SH-SY5Y (cell line): ENCODE measurements at regions not wholly inside any gene's neighbourhood (a gene's known extent, or its start where the extent isn't known, plus 50 kb on each side); places are given as distances from the start of the nearest gene placed in this dataset.

Experiments
- GATA2 ChIP-seq: IDR thresholded peaks from 2 replicates; pipeline ENCODE4 v1.6.1; 2011; ENCODE audit warnings: mild to moderate bottlenecking, low read depth, low read length
- GATA3 ChIP-seq: IDR thresholded peaks from 2 replicates; pipeline ENCODE4 v1.6.1; 2011; ENCODE audit warnings: low read depth, mild to moderate bottlenecking, low read length, moderate library complexity

GRCh38 chr6:98547151-98547550 lies 287.2 kb upstream of the POU3F2 start:
- no peak for TF ChIP-seq GATA3
- no peak for TF ChIP-seq GATA2
